ENCODE measurements at regions not wholly inside any gene's neighbourhood (a gene's known extent, or its start where the extent isn't known, plus 50 kb on each side); places are given as distances from the start of the nearest gene placed in this dataset.

- Histone ChIP-seq H3K4me1 (ENCODE audit: control insufficient read depth in 1 of 2, insufficient read depth in 1 of 2, low read depth in 1 of 2, low read length in 1 of 2) (peaks cover 0 to 9% of the 10 kb centered on the region in 2 experiments), H3K36me3 (no peaks in the 10 kb centered on the region), H3K27ac (no peak overlapping the region), H3K4me3 (ENCODE audit: low read depth in 1 of 2, low read length in 1 of 2) (no peak overlapping the region), H3K27me3 (no peaks in the 10 kb centered on the region), H3K9me3 (no peaks in the 10 kb centered on the region)
- no peak for TF ChIP-seq CTCF (IDR thresholded peaks at IDR 0.05)
Measured at GRCh38 chr15:47367726-47368390, 349.4 kb upstream of the SEMA6D start.

GRCh38 chr15:47371939-47372338 lies 345.4 kb upstream of the SEMA6D start:
- Histone ChIP-seq H3K27ac (no peak overlapping the region), H3K27me3 (no peaks in the 10 kb centered on the region), H3K36me3 (no peaks in the 10 kb centered on the region), H3K9me3 (no peaks in the 10 kb centered on the region), H3K4me1 (ENCODE audit: control insufficient read depth in 1 of 2, insufficient read depth in 1 of 2, low read depth in 1 of 2, low read length in 1 of 2) (peaks cover 0 to 2% of the 10 kb centered on the region in 2 experiments), H3K4me3 (ENCODE audit: low read depth in 1 of 2, low read length in 1 of 2) (no peak overlapping the region)
- TF ChIP-seq CTCF (IDR thresholded peaks at IDR 0.05), result no peak

- Histone ChIP-seq H3K4me3 (ENCODE audit: low read depth in 1 of 2, low read length in 1 of 2) (no peak overlapping the region), H3K27me3 (no peaks in the 10 kb centered on the region), H3K27ac (no peak overlapping the region), H3K36me3 (no peaks in the 10 kb centered on the region), H3K9me3 (no peaks in the 10 kb centered on the region), H3K4me1 (ENCODE audit: control insufficient read depth in 1 of 2, insufficient read depth in 1 of 2, low read depth in 1 of 2, low read length in 1 of 2) (no peaks in the 10 kb centered on the region)
- no peak for TF ChIP-seq CTCF (IDR thresholded peaks at IDR 0.05)
Measured at GRCh38 chr15:47374222-47374621, 343.1 kb upstream of the SEMA6D start.

GRCh38 chr15:47376190-47376589 lies 341.1 kb upstream of the SEMA6D start:
- no peak for TF ChIP-seq CTCF (IDR thresholded peaks at IDR 0.05)
- Histone ChIP-seq H3K27ac (no peak overlapping the region), H3K36me3 (no peaks in the 10 kb centered on the region), H3K9me3 (no peaks in the 10 kb centered on the region), H3K27me3 (no peaks in the 10 kb centered on the region), H3K4me3 (ENCODE audit: low read depth in 1 of 2, low read length in 1 of 2) (no peak overlapping the region), H3K4me1 (ENCODE audit: control insufficient read depth in 1 of 2, insufficient read depth in 1 of 2, low read depth in 1 of 2, low read length in 1 of 2) (no peaks in the 10 kb centered on the region)

GRCh38 chr15:47377465-47377864 lies 339.8 kb upstream of the SEMA6D start:
- Histone ChIP-seq H3K4me1 (ENCODE audit: control insufficient read depth in 1 of 2, insufficient read depth in 1 of 2, low read depth in 1 of 2, low read length in 1 of 2) (no peaks in the 10 kb centered on the region), H3K27me3 (no peaks in the 10 kb centered on the region), H3K36me3 (no peaks in the 10 kb centered on the region), H3K9me3 (no peaks in the 10 kb centered on the region), H3K4me3 (ENCODE audit: low read depth in 1 of 2, low read length in 1 of 2) (no peak overlapping the region), H3K27ac (no peak overlapping the region)
- no peak for TF ChIP-seq CTCF (IDR thresholded peaks at IDR 0.05)

Measured in neutrophil (primary cell).